ENCODE measurements at regions not wholly inside any gene's neighbourhood (a gene's known extent, or its start where the extent isn't known, plus 50 kb on each side); places are given as distances from the start of the nearest gene placed in this dataset.

DNA sequence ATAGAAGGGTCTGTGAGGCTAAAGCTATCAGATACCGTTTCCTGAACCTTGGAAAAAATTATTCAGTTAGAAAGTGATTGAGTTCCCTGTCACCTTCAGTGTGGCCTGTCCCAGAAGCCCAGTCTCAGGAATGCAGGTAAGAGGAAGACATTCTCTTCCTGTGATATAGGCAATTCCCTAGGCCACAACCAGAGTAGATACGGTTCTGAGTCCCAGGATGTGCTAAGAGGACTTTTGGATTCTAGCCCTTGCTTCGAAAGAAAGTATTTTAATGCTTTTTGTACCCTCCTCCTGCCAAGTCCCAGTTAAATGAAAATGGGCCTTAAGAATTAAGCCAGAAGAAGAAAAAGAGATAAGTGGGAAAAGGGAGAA lies 313.5 kb upstream of the PLXNA2 start:
- peaks cover 2% of the 10 kb centered on the region for H3K4me1 Mint-ChIP-seq
- Histone ChIP-seq H3K36me3 (ENCODE audit: control insufficient read depth, insufficient read depth, low read length) (no peaks in the 10 kb centered on the region), H3K27me3 (ENCODE audit: control insufficient read depth, insufficient read depth, low read length, poor library complexity, severe bottlenecking) (no peaks in the 10 kb centered on the region), H3K9ac (ENCODE audit: extremely low read depth, low read length, poor library complexity, severe bottlenecking) (no peak overlapping the region), H3K4me3 (ENCODE audit: low read length) (no peak overlapping the region), H3K27ac (ENCODE audit: low read depth, low read length) (no peak overlapping the region), H3K9me3 (ENCODE audit: control insufficient read depth, low read length) (peaks cover 16% of the 10 kb centered on the region), H3K4me1 (ENCODE audit: control insufficient read depth, insufficient read depth, low read length) (no peaks in the 10 kb centered on the region)
- peaks cover 16% of the 10 kb centered on the region for H3K27me3 Mint-ChIP-seq (ENCODE audit: insufficient read depth)
- H3K36me3 Mint-ChIP-seq (ENCODE audit: low read depth), result no peaks in the 10 kb centered on the region
- TF ChIP-seq, protein P1, sequence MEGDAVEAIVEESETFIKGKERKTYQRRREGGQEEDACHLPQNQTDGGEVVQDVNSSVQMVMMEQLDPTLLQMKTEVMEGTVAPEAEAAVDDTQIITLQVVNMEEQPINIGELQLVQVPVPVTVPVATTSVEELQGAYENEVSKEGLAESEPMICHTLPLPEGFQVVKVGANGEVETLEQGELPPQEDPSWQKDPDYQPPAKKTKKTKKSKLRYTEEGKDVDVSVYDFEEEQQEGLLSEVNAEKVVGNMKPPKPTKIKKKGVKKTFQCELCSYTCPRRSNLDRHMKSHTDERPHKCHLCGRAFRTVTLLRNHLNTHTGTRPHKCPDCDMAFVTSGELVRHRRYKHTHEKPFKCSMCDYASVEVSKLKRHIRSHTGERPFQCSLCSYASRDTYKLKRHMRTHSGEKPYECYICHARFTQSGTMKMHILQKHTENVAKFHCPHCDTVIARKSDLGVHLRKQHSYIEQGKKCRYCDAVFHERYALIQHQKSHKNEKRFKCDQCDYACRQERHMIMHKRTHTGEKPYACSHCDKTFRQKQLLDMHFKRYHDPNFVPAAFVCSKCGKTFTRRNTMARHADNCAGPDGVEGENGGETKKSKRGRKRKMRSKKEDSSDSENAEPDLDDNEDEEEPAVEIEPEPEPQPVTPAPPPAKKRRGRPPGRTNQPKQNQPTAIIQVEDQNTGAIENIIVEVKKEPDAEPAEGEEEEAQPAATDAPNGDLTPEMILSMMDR (conservative IDR thresholded peaks at IDR 0.05), result no peak
- H3K27ac Mint-ChIP-seq, result no peak overlapping the region
- 93 to 95% methylated on average over 3 of the region's 3 CpGs for WGBS, 2 experiments (ENCODE audit: insufficient coverage in 1 of 2, insufficient read length in 1 of 2)
- H3K9me3 Mint-ChIP-seq, result no peaks in the 10 kb centered on the region
- H3K4me3 Mint-ChIP-seq, result no peak overlapping the region
- DNase-seq, result no peak

DNA sequence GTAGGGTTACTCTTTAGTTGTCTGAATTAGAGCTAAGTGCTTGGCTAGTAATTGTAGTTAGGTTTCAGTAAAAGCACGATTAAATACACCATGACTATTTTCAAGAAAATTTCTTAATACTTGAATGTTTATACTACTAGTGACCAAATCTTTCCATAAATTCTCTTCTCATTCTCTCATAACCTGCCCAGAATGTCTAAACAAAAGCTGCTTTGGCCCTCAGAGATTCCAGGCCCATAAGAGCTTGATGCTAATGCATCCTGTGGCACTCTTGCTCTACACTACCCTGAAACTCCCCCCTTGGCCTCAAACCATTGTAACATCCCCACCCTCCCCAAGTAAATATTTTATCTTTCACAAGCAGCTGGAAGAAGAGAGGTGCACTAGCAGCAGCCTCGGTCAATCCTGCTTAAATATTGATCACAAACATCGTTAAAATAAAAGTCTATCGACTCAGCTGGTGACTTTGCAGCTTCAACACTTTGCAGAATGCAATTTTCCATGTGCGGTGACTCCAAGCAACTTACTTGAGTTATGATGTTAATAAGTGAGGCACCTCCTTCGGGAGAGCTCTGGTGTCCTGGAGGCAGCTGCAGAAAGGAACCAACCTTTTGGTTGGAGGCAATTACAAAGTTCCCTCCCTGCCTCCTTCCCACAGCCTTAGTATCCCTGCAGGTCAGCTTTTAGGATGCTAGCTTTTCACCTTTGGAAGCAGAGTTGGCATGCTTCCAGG lies 315.6 kb upstream of the PLXNA2 start:
- Mint-ChIP-seq H3K36me3 (ENCODE audit: low read depth) (no peaks in the 10 kb centered on the region), H3K27ac (no peak overlapping the region), H3K4me1 (peaks cover 13% of the 10 kb centered on the region), H3K4me3 (no peak overlapping the region), H3K27me3 (ENCODE audit: insufficient read depth) (peaks cover 16% of the 10 kb centered on the region), H3K9me3 (peaks cover 2% of the 10 kb centered on the region)
- Histone ChIP-seq H3K9ac (ENCODE audit: extremely low read depth, low read length, poor library complexity, severe bottlenecking) (no peak overlapping the region), H3K4me1 (ENCODE audit: control insufficient read depth, insufficient read depth, low read length) (peaks cover 9% of the 10 kb centered on the region), H3K27ac (ENCODE audit: low read depth, low read length) (no peak overlapping the region), H3K27me3 (ENCODE audit: control insufficient read depth, insufficient read depth, low read length, poor library complexity, severe bottlenecking) (no peaks in the 10 kb centered on the region), H3K4me3 (ENCODE audit: low read length) (no peak overlapping the region), H3K36me3 (ENCODE audit: control insufficient read depth, insufficient read depth, low read length) (no peaks in the 10 kb centered on the region), H3K9me3 (ENCODE audit: control insufficient read depth, low read length) (peaks cover 17% of the 10 kb centered on the region)
- TF ChIP-seq, protein P1 (conservative IDR thresholded peaks at IDR 0.05), result no peak
- no peak for DNase-seq
- 98 to 100% methylated on average over 4 to 6 of the region's 6 CpGs for WGBS, 2 experiments (ENCODE audit: insufficient coverage in 1 of 2, insufficient read length in 1 of 2)

DNA sequence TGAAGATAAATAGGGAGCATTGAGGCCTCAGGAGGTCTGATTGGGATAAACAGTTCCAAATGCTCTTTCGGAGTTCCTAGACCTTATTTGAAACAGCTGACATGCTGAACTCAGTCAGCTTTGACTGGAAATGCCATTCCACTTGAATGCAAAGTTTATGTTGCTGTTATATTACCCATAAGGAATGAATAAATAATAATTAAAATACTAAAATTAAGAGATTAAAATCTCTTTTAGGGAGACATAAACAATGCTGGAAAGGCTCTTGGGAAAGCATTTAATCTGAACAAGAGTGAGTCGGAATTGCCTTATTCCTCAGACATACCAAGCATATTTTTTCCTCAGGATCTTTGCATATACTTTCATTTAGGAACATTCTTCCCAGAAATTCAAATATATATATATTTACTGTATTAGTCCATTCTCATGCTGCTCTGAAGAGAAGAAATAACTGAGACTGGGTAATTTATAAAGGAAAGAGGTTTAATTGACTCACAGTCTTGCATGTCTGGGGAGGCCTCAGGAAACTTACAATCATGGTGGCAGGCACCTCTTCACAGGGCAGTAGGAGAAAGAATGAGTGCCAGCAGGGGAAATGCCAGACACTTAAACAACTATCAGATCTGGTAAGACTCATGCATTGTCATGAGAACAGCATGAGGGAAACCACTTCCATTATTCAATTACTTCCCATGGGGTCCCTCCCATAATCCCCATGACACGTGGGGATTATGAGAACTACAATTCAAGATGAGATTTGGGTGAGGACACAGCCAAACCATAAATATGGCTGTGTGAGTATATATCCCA lies 318.2 kb upstream of the PLXNA2 start:
- Mint-ChIP-seq H3K4me1 (peaks cover 25% of the 10 kb centered on the region), H3K27me3 (ENCODE audit: insufficient read depth) (peaks cover 29% of the 10 kb centered on the region), H3K27ac (no peak overlapping the region), H3K9me3 (peaks cover 2% of the 10 kb centered on the region), H3K36me3 (ENCODE audit: low read depth) (no peaks in the 10 kb centered on the region), H3K4me3 (no peak overlapping the region)
- no peak for DNase-seq
- Histone ChIP-seq H3K27ac (ENCODE audit: low read depth, low read length) (no peak overlapping the region), H3K9me3 (ENCODE audit: control insufficient read depth, low read length) (peaks cover 21% of the 10 kb centered on the region), H3K36me3 (ENCODE audit: control insufficient read depth, insufficient read depth, low read length) (no peaks in the 10 kb centered on the region), H3K4me3 (ENCODE audit: low read length) (peak overlapping the region; percentile 57), H3K4me1 (ENCODE audit: control insufficient read depth, insufficient read depth, low read length) (peaks cover 10% of the 10 kb centered on the region), H3K27me3 (ENCODE audit: control insufficient read depth, insufficient read depth, low read length, poor library complexity, severe bottlenecking) (no peaks in the 10 kb centered on the region), H3K9ac (ENCODE audit: extremely low read depth, low read length, poor library complexity, severe bottlenecking) (no peak overlapping the region)
- 70% methylated on average over 3 of the region's 3 CpGs; no CpG with 5 or more reads in 1 of the 2 experiments for WGBS, 2 experiments (ENCODE audit: insufficient coverage in 1 of 2, insufficient read length in 1 of 2)
- TF ChIP-seq, protein P1 (conservative IDR thresholded peaks at IDR 0.05), result no peak

Data from endodermal cell (in vitro differentiated cells).